ENCODE measurements at regions not wholly inside any gene's neighbourhood (a gene's known extent, or its start where the extent isn't known, plus 50 kb on each side); places are given as distances from the start of the nearest gene placed in this dataset.

- no peak for TF ChIP-seq CTCF (IDR thresholded peaks at IDR 0.05; ENCODE audit: low read depth, low read length)
- no peak for DNase-seq (ENCODE audit: low read depth in 2 of 2)
- H3K4me3 ChIP-seq (replicated peaks in 1 of 2; ENCODE audit: low read depth in 2 of 2, low read length in 2 of 2), result no peak overlapping the region
Observed at GRCh38 chr11:70933981-70934583, 318.3 kb downstream of the SHANK2 start.

GRCh38 chr11:70935006-70935768, 317.2 kb downstream of the SHANK2 start:
- H3K4me3 ChIP-seq (replicated peaks in 1 of 2; ENCODE audit: low read depth in 2 of 2, low read length in 2 of 2), result no peak overlapping the region
- DNase-seq (ENCODE audit: low read depth in 2 of 2), result peak in 1 of 2 donors; percentile 3
- TF ChIP-seq CTCF (IDR thresholded peaks at IDR 0.05; ENCODE audit: low read depth, low read length), result no peak

DNA sequence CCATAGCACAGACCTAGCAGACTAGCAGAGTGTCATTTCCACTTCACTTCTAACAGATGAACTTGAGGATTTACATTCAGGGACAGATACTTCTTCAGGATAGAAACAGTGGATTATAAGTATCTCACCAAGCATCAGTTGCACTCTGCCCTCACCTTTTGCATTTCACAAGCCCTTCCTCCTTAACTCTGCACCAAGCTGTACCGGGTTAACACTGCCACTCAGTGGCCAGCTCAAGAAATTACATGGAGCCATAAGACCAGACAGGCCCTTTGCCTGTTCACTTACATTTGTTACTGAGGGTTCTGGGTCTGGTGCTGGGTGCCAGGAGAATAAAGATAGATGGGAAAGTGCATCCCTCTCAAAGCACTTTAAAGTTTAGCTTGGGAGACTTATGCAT, 309.8 kb downstream of the SHANK2 start:
- DNase-seq (ENCODE audit: low read depth in 2 of 2), result peak in 1 of 2 donors; percentile 16
- TF ChIP-seq CTCF (IDR thresholded peaks at IDR 0.05; ENCODE audit: low read depth, low read length), result peak; percentile 20
- H3K4me3 ChIP-seq (replicated peaks in 1 of 2; ENCODE audit: low read depth in 2 of 2, low read length in 2 of 2), result no peak overlapping the region

- H3K4me3 ChIP-seq (replicated peaks in 1 of 2; ENCODE audit: low read depth in 2 of 2, low read length in 2 of 2), result no peak overlapping the region
- TF ChIP-seq CTCF (IDR thresholded peaks at IDR 0.05; ENCODE audit: low read depth, low read length), result no peak
- DNase-seq (ENCODE audit: low read depth in 2 of 2), result no peak
Observed at GRCh38 chr11:70944141-70944540, 308.2 kb downstream of the SHANK2 start.

DNA sequence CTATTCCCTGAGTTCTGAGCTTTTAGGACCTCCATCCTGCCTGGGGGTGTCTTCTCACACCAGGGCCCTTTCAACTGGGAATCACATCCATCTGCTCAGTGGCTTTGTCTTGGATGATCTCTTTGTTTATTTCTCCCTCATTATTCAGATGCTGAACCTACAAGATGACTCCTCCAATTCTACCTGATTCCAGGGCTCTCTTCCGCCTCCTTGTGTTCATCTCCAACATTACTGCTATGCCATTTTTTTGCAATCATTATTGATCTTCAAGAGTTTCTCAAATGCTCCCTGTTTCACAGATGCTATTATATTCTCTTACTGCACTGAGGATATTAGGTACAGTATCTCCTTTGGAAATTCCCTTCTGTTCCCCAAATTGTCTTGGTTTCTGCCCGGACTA, 307.7 kb downstream of the SHANK2 start:
- no peak for TF ChIP-seq CTCF (IDR thresholded peaks at IDR 0.05; ENCODE audit: low read depth, low read length)
- no peak overlapping the region for H3K4me3 ChIP-seq (replicated peaks in 1 of 2; ENCODE audit: low read depth in 2 of 2, low read length in 2 of 2)
- no peak for DNase-seq (ENCODE audit: low read depth in 2 of 2)

GRCh38 chr11:70948398-70948797, 304.0 kb downstream of the SHANK2 start:
- no peak for DNase-seq (ENCODE audit: low read depth in 2 of 2)
- TF ChIP-seq CTCF (IDR thresholded peaks at IDR 0.05; ENCODE audit: low read depth, low read length), result no peak
- no peak overlapping the region for H3K4me3 ChIP-seq (replicated peaks in 1 of 2; ENCODE audit: low read depth in 2 of 2, low read length in 2 of 2)

All from cardiac fibroblast (primary cell).